Upper lobe of left lung (tissue), 4 donors: ENCODE measurements at regions not wholly inside any gene's neighbourhood (a gene's known extent, or its start where the extent isn't known, plus 50 kb on each side); places are given as distances from the start of the nearest gene placed in this dataset.

Experiments used
- POLR2A ChIP-seq, 4 donors: fragments of 450-650 bp; IDR thresholded peaks; one replicate each; pipeline ENCODE4 v1.5.1; 2016 to 2017; ENCODE audit warnings: antibody characterized with exemption in 4 of 4, mild to moderate bottlenecking in 2 of 4
- POLR2AphosphoS5 ChIP-seq, 2 donors: sonication (generic); formaldehyde crosslinking; IDR thresholded peaks; one replicate each; pipeline ENCODE4 v1.5.1; 2017; ENCODE audit warnings: antibody characterized with exemption in 2 of 2
- TF ChIP-seq, protein P1 (sequence below), 6 experiments: fragments of 450-650 bp in 4 of 6; fragments of 200-600 bp in 2 of 6; sonication (generic) in 2 of 6; IDR thresholded peaks; one replicate each; pipeline ENCODE4 v1.5.1; 2016 to 2019; ENCODE audit warnings: antibody characterized with exemption in 6 of 6

DNA sequence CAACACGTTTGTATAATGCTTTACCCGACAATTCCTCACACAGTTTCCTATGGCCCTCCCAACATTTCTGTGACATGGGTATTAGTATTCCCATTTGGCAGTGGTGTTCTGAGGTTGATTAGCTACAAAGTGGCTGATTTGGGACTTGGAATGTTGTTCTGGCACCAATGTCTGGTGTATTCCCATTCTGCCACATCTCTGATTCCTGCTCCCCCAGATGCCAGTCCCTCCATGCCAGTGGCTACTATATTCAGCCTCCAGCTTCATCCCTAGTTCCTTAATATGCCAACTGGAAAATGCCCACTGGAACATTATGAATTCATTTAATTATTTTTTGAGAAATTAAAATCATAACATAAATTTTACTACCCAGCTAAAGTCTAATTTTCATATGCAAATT, 60.6 kb upstream of the NBEA start:
- TF ChIP-seq, protein P1, sequence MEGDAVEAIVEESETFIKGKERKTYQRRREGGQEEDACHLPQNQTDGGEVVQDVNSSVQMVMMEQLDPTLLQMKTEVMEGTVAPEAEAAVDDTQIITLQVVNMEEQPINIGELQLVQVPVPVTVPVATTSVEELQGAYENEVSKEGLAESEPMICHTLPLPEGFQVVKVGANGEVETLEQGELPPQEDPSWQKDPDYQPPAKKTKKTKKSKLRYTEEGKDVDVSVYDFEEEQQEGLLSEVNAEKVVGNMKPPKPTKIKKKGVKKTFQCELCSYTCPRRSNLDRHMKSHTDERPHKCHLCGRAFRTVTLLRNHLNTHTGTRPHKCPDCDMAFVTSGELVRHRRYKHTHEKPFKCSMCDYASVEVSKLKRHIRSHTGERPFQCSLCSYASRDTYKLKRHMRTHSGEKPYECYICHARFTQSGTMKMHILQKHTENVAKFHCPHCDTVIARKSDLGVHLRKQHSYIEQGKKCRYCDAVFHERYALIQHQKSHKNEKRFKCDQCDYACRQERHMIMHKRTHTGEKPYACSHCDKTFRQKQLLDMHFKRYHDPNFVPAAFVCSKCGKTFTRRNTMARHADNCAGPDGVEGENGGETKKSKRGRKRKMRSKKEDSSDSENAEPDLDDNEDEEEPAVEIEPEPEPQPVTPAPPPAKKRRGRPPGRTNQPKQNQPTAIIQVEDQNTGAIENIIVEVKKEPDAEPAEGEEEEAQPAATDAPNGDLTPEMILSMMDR (IDR thresholded peaks at IDR 0.05) = no peak
- TF ChIP-seq POLR2AphosphoS5 (IDR thresholded peaks at IDR 0.05) = no peak
- no peak for TF ChIP-seq POLR2A (IDR thresholded peaks at IDR 0.05)
